ENCODE measurements at regions not wholly inside any gene's neighbourhood (a gene's known extent, or its start where the extent isn't known, plus 50 kb on each side); places are given as distances from the start of the nearest gene placed in this dataset.

GRCh38 chr20:40438161-40438830 is 250.7 kb downstream of the MAFB start:
- no peak for TF ChIP-seq POLR2A (IDR thresholded peaks at IDR 0.05; ENCODE audit: low read depth, low read length)
- TF ChIP-seq CTCF (IDR thresholded peaks at IDR 0.05; ENCODE audit: extremely low read depth in 1 of 2, insufficient read depth in 1 of 2, low read depth in 1 of 2, low read length in 2 of 2): no peak
- no peak for TF ChIP-seq POLR2AphosphoS5 (IDR thresholded peaks at IDR 0.05; ENCODE audit: insufficient read depth, low read depth, low read length)
- no peak for TF ChIP-seq JUN (IDR thresholded peaks at IDR 0.05; ENCODE audit: borderline replicate concordance, insufficient read depth, insufficient read length, low read depth)
- TF ChIP-seq EZH2 (IDR thresholded peaks at IDR 0.05; ENCODE audit: borderline replicate concordance, low read depth, low read length, severe bottlenecking): no peak
- TF ChIP-seq MYC (IDR thresholded peaks at IDR 0.05; ENCODE audit: low read depth, low read length): no peak
